CD4-positive, CD25-positive, alpha-beta regulatory T cell (primary cell): ENCODE measurements at regions not wholly inside any gene's neighbourhood (a gene's known extent, or its start where the extent isn't known, plus 50 kb on each side); places are given as distances from the start of the nearest gene placed in this dataset.

ENCODE experiments used
- ATAC-seq, 2 donors: fragments of 150-1000 bp; cut with Tn5 transposase; one replicate each; pipeline ENCODE4 v1.10.0; 2021; ENCODE audit warnings: low read depth in 2 of 2, moderate number of reproducible peaks in 2 of 2, moderate library complexity in 1 of 2
- DNase-seq, 3 donors: peaks; one replicate each; pipeline versions ENCODE4 v3.0.0 to v3.0.0-alpha.2; 2012 to 2022; ENCODE audit warnings: mixed read lengths in 1 of 3
- H3K27ac ChIP-seq: one replicate; pipeline ENCODE4 v1.7.0; 2013; ENCODE audit warnings: mild to moderate bottlenecking, low read length; ENCODE audit not compliant: insufficient read depth, poor library complexity, severe bottlenecking
- H3K27me3 ChIP-seq: one replicate; pipeline ENCODE4 v1.7.0; 2013; ENCODE audit warnings: low read length; ENCODE audit not compliant: control insufficient read depth, insufficient read depth
- H3K36me3 ChIP-seq: one replicate; pipeline ENCODE4 v1.7.0; 2013; ENCODE audit warnings: mild to moderate bottlenecking, low read length, moderate library complexity; ENCODE audit not compliant: control insufficient read depth, insufficient read depth
- H3K4me1 ChIP-seq: 2 replicates; pipeline ENCODE4 v1.7.0; 2013; ENCODE audit warnings: mild to moderate bottlenecking, low read length; ENCODE audit not compliant: insufficient read depth, control insufficient read depth, poor library complexity, severe bottlenecking
- H3K4me3 ChIP-seq: one replicate; pipeline ENCODE4 v1.7.0; 2013; ENCODE audit warnings: low read depth, mild to moderate bottlenecking, low read length, moderate library complexity
- H3K9me3 ChIP-seq, 2 experiments: 1 replicate in 1 of 2; 2 replicates in 1 of 2; pipeline ENCODE4 v1.7.0; 2013; ENCODE audit warnings: low read length in 2 of 2, mild to moderate bottlenecking in 1 of 2, moderate library complexity in 1 of 2; ENCODE audit not compliant: control insufficient read depth in 2 of 2
- H3K27ac Mint-ChIP-seq, 3 donors: one replicate each; pipeline ENCODE4 v1.8.0; 2020 to 2022; ENCODE audit warnings: mild to moderate bottlenecking in 3 of 3, mixed read lengths in 3 of 3, moderate library complexity in 2 of 3
- H3K27me3 Mint-ChIP-seq: one replicate; pipeline ENCODE4 v1.8.0; 2022; ENCODE audit warnings: mild to moderate bottlenecking, mixed read lengths
- H3K36me3 Mint-ChIP-seq: one replicate; pipeline ENCODE4 v1.8.0; 2020; ENCODE audit warnings: mixed read lengths
- H3K4me1 Mint-ChIP-seq, 4 donors: one replicate each; pipeline ENCODE4 v1.8.0; 2020 to 2022; ENCODE audit warnings: mixed read lengths in 4 of 4, mild to moderate bottlenecking in 1 of 4
- H3K4me3 Mint-ChIP-seq, 4 donors: one replicate each; pipeline ENCODE4 v1.8.0; 2020 to 2022; ENCODE audit warnings: mild to moderate bottlenecking in 4 of 4, mixed read lengths in 4 of 4, moderate library complexity in 3 of 4
- H3K9me3 Mint-ChIP-seq, 7 donors: one replicate each; pipeline ENCODE4 v1.8.0; 2020 to 2022; ENCODE audit warnings: mixed read lengths in 7 of 7, mild to moderate bottlenecking in 3 of 7, moderate library complexity in 2 of 7

GRCh38 chr3:167876620-167877281 lies 141.2 kb downstream of the SERPINI1 start:
- no peak overlapping the region for H3K27ac ChIP-seq
- Mint-ChIP-seq H3K9me3 (no peaks in the 10 kb centered on the region), H3K36me3 (no peaks in the 10 kb centered on the region), H3K4me3 (no peak overlapping the region), H3K4me1 (peaks cover 0 to under 1% (median 0%) of the 10 kb centered on the region in 4 donors), H3K27ac (no peak overlapping the region), H3K27me3 (no peaks in the 10 kb centered on the region)
- no peaks in the 10 kb centered on the region for H3K9me3 ChIP-seq
- H3K36me3 ChIP-seq: no peaks in the 10 kb centered on the region
- no peak overlapping the region for H3K4me3 ChIP-seq
- ATAC-seq (peak in 1 of 2 donors; percentile 20), DNase-seq (no peak)
- no peaks in the 10 kb centered on the region for H3K4me1 ChIP-seq
- peaks cover 2% of the 10 kb centered on the region for H3K27me3 ChIP-seq
